Ovary (tissue), 3 donors: ENCODE measurements at regions not wholly inside any gene's neighbourhood (a gene's known extent, or its start where the extent isn't known, plus 50 kb on each side); places are given as distances from the start of the nearest gene placed in this dataset.
"Not testable (repeated sequence)": the region's sequence is repeated elsewhere in the genome, so short reads cannot be mapped to it uniquely, and the experiment has no call there.

ENCODE experiments used
- CTCF ChIP-seq, 3 donors: fragments of 450-650 bp in 2 of 3; fragments of 200-600 bp in 1 of 3; IDR thresholded peaks; one replicate each; pipeline versions ENCODE4 v1.5.1 to v1.8.0; 2016 to 2022; ENCODE audit warnings: antibody characterized with exemption in 3 of 3, mild to moderate bottlenecking in 1 of 3
- EP300 ChIP-seq: sonication (generic); formaldehyde crosslinking; IDR thresholded peaks from one replicate; pipeline ENCODE4 v1.6.1; 2017; ENCODE audit warnings: antibody characterized with exemption
- POLR2A ChIP-seq: fragments of 450-650 bp; IDR thresholded peaks from one replicate; pipeline ENCODE4 v1.6.1; 2017; ENCODE audit warnings: antibody characterized with exemption, mild to moderate bottlenecking, moderate library complexity
- donor health status: DM: no; HTN: no; CAD: no.

GRCh38 chr14:103282309-103282708, 51.7 kb upstream of the EIF5 start:
- not testable (repeated sequence) for TF ChIP-seq EP300; POLR2A; CTCF (IDR thresholded peaks at IDR 0.05)
